ENCODE measurements at regions not wholly inside any gene's neighbourhood (a gene's known extent, or its start where the extent isn't known, plus 50 kb on each side); places are given as distances from the start of the nearest gene placed in this dataset.

DNA sequence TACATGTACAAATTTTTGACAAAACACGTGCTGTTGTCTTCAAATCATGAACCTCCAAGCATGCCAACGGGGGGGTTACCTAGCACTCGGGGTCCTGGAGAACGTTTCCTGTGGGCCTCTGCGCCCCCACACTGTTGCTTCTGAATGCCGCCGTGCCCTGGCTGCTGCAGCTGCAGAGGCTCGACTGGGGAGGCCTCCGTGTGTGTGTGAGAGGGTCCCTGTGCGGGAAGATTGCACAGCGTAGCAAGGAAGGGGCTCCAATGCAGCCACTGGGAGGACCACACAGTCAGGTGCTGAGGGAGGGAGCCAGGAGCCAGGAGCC lies 1322.2 kb downstream of the TBC1D22A start:
- Mint-ChIP-seq H3K9me3 (no peaks in the 10 kb centered on the region), H3K4me3 (no peak overlapping the region), H3K4me1 (ENCODE audit: low read depth) (peaks cover 10% of the 10 kb centered on the region), H3K36me3 (ENCODE audit: insufficient read depth) (no peaks in the 10 kb centered on the region), H3K27me3 (ENCODE audit: low read depth) (peaks cover 10% of the 10 kb centered on the region)
- DNase-seq (no peak), ATAC-seq (no peak)

DNA sequence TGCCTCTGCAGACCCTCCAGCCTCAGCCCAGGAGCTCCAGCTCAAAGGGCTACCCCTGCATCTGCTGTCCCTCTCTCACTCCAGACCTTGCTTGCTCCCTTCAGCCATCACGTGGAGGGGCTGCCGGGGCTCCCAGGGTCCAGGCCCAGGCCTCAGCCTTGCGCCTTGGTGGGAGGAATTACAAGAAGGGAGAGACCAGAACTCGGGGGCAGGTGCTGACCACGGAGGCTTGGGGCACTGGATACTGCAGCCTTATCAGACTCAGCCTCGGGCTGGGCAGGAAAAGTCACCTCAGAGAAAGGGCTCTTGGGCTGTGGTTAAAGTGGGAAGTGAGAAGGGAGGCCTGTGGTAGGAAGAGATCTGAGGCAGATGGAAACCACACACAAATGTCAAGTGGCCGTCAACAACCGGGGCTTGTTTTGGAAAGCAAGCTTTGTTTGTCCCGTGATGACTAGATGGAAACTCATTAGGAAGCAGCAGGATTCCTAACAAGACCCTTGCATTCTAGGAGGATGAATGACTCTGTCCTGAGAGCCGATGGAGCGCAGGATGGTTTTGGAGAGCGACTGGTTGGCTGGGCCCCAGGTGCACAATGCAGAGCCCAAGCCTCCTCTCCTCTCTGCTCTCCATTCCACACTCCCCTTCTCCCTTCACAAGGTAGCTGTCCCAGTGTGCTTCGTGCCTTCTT lies 1321.7 kb downstream of the TBC1D22A start:
- no peak for DNase-seq
- ATAC-seq = peak in 1 of 2 donors; percentile 25

DNA sequence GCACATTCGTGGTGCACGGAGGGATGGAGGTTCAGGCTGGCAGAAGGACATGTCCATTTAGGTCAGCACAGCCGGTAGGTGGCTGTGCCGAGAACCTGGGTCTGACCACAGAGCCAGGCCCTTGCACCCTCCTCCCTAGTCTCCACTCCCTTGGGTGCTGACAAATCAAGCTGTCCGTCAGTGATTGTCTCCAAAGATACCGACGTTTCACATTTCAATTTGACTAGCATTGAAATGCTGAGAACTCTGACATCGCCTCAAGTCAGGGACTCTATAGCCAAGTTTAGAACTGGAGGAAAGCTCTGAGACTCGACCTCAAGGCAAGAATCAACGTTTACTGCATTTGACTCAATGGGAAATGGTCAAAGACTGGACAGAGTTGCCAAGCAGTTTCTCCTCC lies 1321.1 kb downstream of the TBC1D22A start:
- Mint-ChIP-seq H3K4me1 (ENCODE audit: low read depth) (peaks cover 12% of the 10 kb centered on the region), H3K4me3 (no peak overlapping the region), H3K36me3 (ENCODE audit: insufficient read depth) (no peaks in the 10 kb centered on the region), H3K9me3 (no peaks in the 10 kb centered on the region), H3K27me3 (ENCODE audit: low read depth) (peaks cover 12% of the 10 kb centered on the region)
- no peak for DNase-seq
- ATAC-seq = no peak

More for the DNA sequence above, 1321.7 kb downstream of the TBC1D22A start:
- Mint-ChIP-seq H3K36me3 (ENCODE audit: insufficient read depth) (no peaks in the 10 kb centered on the region), H3K9me3 (no peaks in the 10 kb centered on the region), H3K4me3 (no peak overlapping the region), H3K27me3 (ENCODE audit: low read depth) (peaks cover 13% of the 10 kb centered on the region), H3K4me1 (ENCODE audit: low read depth) (peaks cover 12% of the 10 kb centered on the region)

DNA sequence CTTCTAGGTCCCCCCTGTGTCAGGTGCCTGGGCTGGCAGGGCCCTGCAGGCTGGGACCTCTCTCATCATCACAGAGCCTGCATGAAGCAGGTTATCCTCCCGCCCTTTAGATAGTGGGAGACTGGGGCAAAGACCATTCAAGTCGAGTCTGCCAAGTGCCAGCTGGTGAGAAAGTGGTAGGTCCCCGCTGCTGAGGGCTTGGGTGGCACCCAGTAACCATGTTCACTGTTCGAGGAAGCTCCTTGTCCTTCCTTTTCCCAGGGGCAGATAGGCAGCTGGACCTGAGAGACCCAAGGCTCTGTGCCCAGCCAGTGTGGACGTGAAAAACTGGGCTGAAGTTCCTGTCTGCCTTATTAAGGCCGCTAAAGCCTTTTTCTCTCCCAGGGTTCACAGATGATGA lies 1319.8 kb downstream of the TBC1D22A start:
- Mint-ChIP-seq H3K9me3 (no peaks in the 10 kb centered on the region), H3K27me3 (ENCODE audit: low read depth) (peaks cover 18% of the 10 kb centered on the region), H3K4me3 (no peak overlapping the region), H3K4me1 (ENCODE audit: low read depth) (peaks cover 12% of the 10 kb centered on the region), H3K36me3 (ENCODE audit: insufficient read depth) (no peaks in the 10 kb centered on the region)
- ATAC-seq (no peak), DNase-seq (no peak)

DNA sequence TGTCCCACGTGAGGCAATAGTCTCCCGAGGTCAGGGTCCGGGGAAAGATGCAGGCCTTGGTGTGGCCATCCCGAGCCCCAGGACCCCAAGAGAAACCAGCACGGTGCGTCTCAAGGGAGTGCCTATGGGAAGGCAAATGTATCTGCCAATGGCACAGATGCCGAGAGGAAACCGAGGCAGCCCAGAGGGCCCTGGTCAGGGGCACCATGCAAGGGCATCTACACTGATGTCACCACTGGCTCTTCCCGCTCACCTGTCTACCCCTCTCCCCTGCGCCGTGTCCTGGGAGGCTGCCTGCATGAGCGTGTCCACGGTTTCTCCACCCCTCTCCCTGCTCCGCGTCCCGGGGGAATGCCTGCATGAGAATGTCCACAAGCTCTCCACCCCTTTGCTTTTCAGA lies 1318.8 kb downstream of the TBC1D22A start:
- Mint-ChIP-seq H3K4me1 (ENCODE audit: low read depth) (peaks cover 12% of the 10 kb centered on the region), H3K27me3 (ENCODE audit: low read depth) (peaks cover 20% of the 10 kb centered on the region), H3K36me3 (ENCODE audit: insufficient read depth) (no peaks in the 10 kb centered on the region), H3K9me3 (no peaks in the 10 kb centered on the region), H3K4me3 (no peak overlapping the region)
- no peak for DNase-seq
- no peak for ATAC-seq

DNA sequence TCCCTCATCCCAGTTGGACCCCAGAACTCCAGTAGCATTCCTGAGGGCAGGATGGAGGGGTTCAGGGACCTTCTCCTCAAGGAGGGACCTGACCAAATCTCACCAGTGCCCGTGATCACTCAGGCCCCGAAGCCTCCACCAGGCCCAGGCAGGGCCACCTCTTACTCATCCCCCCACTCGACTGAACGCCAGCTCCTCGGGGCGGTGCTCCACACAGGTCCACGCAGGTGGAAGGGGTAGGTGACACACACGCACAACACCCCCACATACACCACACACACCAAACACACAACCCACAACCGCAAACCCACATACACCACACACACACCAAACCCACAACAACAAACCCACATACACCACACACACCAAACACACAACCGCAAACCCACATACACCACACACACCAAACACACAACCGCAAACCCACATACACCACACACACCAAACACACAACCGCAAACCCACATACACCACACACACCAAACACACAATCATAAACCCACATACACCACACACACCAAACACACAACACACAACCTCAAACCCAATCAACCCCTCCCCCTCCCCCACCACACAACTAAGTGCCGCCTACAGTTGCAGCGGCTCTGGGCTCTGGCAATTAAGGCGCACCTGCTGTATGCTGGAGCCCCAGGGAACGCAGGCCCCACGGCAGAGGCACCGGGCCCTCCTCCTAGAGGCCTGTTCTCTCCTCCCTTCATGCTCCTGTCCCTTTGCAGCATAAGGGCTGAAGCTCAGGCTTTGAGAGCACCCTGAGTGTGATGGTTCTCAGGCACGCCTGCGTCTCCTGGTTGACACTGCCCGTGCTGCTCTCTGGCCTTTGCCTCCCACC lies 1318.1 kb downstream of the TBC1D22A start:
- no peaks in the 10 kb centered on the region for H3K36me3 Mint-ChIP-seq (ENCODE audit: insufficient read depth)
- ATAC-seq = no peak
- no peak for DNase-seq
- no peak overlapping the region for H3K4me3 Mint-ChIP-seq
- no peaks in the 10 kb centered on the region for H3K9me3 Mint-ChIP-seq
- peaks cover 12% of the 10 kb centered on the region for H3K4me1 Mint-ChIP-seq (ENCODE audit: low read depth)
- peaks cover 20% of the 10 kb centered on the region for H3K27me3 Mint-ChIP-seq (ENCODE audit: low read depth)

DNA sequence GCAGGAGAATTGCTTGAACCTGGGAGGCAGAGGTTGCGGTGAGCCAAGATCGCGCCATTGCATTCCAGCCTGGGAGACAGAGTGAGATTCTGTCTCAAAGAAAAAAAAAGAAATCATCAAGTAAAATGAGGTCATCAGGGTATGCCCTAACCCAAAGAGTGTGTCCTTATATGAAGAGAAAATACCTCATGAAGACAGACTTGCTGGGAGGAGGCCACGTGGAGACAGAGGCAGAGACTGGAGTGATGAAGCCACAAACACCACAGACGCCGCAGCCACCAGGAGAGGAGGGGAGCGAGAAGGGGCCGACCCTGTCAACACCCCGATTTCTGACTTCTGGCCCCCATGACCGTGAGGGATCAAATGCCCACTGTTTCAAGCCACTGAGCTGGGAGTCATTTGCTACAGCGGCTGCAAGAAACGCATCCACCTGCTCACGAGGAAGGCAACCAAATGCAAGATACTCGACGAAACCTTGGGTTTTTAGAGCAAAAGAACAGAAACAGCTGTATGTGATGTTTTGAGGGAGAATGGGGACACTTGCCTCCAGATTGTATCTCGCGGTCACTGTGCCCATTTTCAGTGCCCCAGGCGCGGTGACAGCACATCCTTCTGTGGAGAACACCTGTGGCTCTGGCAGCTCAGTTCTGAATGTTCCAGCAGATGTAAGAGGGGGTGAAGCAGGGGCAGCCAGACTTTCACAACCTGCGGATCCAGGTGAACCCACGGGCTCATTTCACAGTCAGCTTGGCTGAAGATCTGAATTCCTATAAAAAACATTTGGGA lies 1317.2 kb downstream of the TBC1D22A start:
- Mint-ChIP-seq H3K9me3 (no peaks in the 10 kb centered on the region), H3K4me1 (ENCODE audit: low read depth) (peaks cover 11% of the 10 kb centered on the region), H3K27me3 (ENCODE audit: low read depth) (peaks cover 24% of the 10 kb centered on the region), H3K36me3 (ENCODE audit: insufficient read depth) (no peaks in the 10 kb centered on the region), H3K4me3 (no peak overlapping the region)
- no peak for DNase-seq
- no peak for ATAC-seq

DNA sequence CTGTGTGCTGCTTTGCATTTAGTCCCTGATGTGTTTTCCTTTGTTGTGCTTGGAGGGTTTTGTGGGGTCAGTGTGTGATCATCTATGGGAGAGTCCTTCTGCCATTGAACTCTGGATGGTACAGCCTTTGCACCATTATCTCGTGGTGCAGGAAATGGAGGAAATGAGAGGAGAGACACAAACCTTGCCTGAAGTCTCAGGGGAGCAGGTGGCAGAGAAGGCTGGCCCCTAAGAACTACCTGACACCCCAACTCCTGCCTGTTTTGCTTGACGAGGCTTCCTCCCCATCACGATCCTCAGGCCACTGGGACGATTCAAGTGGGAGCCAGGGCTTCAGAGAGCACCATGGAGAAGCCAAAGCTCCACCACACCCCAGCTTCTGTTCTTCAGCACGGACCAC lies 1316.4 kb downstream of the TBC1D22A start:
- H3K36me3 Mint-ChIP-seq (ENCODE audit: insufficient read depth) = no peaks in the 10 kb centered on the region
- H3K27me3 Mint-ChIP-seq (ENCODE audit: low read depth) = peaks cover 22% of the 10 kb centered on the region
- H3K4me3 Mint-ChIP-seq = no peak overlapping the region
- peaks cover 3% of the 10 kb centered on the region for H3K4me1 Mint-ChIP-seq (ENCODE audit: low read depth)
- no peaks in the 10 kb centered on the region for H3K9me3 Mint-ChIP-seq
- DNase-seq = no peak
- no peak for ATAC-seq

DNA sequence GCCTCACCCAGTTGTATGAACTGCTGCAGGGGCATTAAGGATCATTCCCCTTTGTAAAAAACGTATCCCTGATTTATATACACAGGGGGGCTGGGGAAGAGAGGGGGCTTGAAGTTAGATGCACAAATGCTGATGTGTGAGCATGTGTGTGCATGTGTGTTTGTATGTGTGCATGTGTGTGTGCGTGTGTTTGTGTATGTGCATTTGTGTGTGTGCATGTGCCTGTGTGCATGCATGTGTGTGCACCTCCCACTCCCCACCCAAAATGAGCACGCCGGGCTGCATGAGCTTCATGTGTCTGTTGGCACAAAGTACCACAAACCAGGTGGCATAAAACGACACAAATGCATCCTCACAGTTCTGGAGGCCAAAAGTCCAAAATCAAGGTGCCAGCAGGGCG lies 1315.2 kb downstream of the TBC1D22A start:
- H3K4me3 Mint-ChIP-seq = no peak overlapping the region
- no peaks in the 10 kb centered on the region for H3K9me3 Mint-ChIP-seq
- peaks cover 3% of the 10 kb centered on the region for H3K4me1 Mint-ChIP-seq (ENCODE audit: low read depth)
- ATAC-seq (no peak), DNase-seq (no peak)
- H3K36me3 Mint-ChIP-seq (ENCODE audit: insufficient read depth) = no peaks in the 10 kb centered on the region
- peaks cover 22% of the 10 kb centered on the region for H3K27me3 Mint-ChIP-seq (ENCODE audit: low read depth)

DNA sequence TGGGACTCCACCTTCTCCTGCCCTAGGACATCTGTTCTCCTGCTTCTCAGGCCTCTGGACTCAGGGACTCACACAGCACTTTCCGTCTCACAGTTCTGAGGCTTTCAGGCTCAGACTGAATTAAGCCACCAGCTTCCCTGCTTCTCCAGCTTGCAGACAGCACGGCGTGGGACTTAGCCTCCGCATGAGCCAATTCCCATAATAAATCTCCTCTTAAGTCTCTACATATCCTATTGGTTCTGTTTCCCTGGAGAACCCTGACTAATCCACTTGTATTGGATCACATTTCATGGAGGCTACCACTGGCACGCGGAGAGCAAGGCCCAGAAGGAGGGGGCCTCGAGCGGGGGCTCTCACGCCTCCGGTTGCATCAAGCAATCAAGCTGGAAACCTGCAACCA lies 1313.6 kb downstream of the TBC1D22A start:
- Mint-ChIP-seq H3K36me3 (ENCODE audit: insufficient read depth) (no peaks in the 10 kb centered on the region), H3K4me1 (ENCODE audit: low read depth) (peaks cover 3% of the 10 kb centered on the region), H3K9me3 (no peaks in the 10 kb centered on the region), H3K4me3 (no peak overlapping the region), H3K27me3 (ENCODE audit: low read depth) (peaks cover 22% of the 10 kb centered on the region)
- DNase-seq (no peak), ATAC-seq (no peak)

DNA sequence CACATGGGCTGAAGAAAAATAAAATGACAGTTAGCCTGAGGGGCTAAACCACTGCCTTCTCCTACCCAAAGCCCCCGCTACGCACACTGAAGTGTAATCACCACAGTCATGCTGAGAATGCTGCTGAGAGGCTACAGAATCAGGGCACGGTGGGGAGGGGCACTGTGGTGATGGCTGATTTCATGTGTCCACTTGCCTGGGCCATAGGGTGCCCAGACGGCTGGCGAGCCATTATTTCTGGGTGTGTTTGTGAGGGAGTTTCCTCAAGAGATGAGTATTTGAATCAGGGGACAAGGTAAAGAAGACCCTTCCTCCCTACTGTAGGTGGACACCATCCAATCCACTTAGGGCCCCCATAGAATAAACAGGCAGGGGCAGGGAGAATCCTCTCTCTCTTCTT lies 1313.2 kb downstream of the TBC1D22A start:
- Mint-ChIP-seq H3K36me3 (ENCODE audit: insufficient read depth) (no peaks in the 10 kb centered on the region), H3K4me3 (no peak overlapping the region), H3K4me1 (ENCODE audit: low read depth) (peaks cover 3% of the 10 kb centered on the region), H3K27me3 (ENCODE audit: low read depth) (peaks cover 22% of the 10 kb centered on the region), H3K9me3 (no peaks in the 10 kb centered on the region)
- DNase-seq (no peak), ATAC-seq (no peak)

DNA sequence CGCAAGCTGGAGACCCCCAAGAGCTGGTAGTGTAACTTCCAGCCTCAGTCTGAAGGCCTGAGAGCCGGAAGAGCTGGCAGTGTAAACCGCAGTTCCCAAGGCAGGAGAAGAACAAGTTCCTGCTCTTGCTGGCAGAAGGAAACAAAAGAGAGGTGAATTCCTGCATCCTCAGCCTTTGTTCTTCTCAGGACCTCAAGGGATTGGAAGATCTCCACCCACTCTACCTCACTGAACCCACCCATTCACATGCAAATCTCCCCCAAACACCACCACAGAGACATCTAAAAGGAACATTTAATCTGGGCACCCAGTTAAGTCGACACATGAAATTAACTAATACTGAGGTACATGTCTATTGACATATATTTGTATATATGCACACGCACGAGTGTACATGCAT lies 1310.3 kb downstream of the TBC1D22A start:
- Mint-ChIP-seq H3K4me3 (no peak overlapping the region), H3K27me3 (ENCODE audit: low read depth) (peaks cover 14% of the 10 kb centered on the region), H3K36me3 (ENCODE audit: insufficient read depth) (no peaks in the 10 kb centered on the region), H3K9me3 (no peaks in the 10 kb centered on the region), H3K4me1 (ENCODE audit: low read depth) (no peaks in the 10 kb centered on the region)
- ATAC-seq = no peak
- DNase-seq = no peak

DNA sequence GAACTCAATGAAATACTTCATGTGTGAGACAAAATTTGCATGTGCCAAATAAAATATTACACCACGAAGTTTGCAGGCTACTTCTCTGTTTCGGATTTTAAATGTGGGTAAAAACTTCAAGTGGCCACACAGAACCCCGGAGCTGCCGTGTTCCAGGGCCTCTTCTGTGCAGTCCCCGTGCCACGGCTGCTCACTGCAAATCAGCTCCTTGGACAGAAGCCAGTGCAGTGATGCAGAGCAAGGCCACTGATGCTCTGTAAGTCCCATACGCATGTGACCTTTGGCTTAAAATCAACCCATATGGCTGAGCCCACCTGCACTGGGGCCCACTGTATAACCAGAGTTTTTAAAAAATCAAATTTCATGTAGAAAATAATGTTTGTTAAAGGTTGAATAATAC lies 1309.4 kb downstream of the TBC1D22A start:
- DNase-seq (no peak), ATAC-seq (no peak)
- Mint-ChIP-seq H3K36me3 (ENCODE audit: insufficient read depth) (no peaks in the 10 kb centered on the region), H3K4me3 (no peak overlapping the region), H3K9me3 (no peaks in the 10 kb centered on the region), H3K27me3 (ENCODE audit: low read depth) (peaks cover 11% of the 10 kb centered on the region), H3K4me1 (ENCODE audit: low read depth) (no peaks in the 10 kb centered on the region)

DNA sequence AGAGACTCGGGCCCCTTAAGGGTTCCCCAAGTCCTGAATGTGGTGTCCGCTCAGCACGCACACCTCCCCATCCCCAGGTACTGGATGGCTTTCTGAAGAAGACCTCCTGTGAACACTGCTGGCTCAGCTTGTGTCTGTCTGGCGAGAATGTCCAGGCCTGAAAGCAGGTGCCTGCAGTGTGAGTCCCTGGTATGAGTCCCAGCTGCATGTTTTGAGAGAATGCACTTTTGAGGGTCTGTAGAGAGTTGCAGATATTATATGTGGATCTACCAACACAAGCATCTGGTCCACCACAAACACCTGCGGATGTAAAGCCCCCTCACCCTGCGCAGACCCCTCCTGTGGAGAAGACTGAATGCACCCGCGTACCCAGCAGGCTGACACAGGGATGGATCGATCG lies 1308.9 kb downstream of the TBC1D22A start:
- DNase-seq (no peak), ATAC-seq (no peak)
- Mint-ChIP-seq H3K4me3 (no peak overlapping the region), H3K36me3 (ENCODE audit: insufficient read depth) (no peaks in the 10 kb centered on the region), H3K27me3 (ENCODE audit: low read depth) (peaks cover 10% of the 10 kb centered on the region), H3K4me1 (ENCODE audit: low read depth) (no peaks in the 10 kb centered on the region), H3K9me3 (no peaks in the 10 kb centered on the region)
